Upper lobe of left lung (tissue), 6 donors: ENCODE measurements at regions not wholly inside any gene's neighbourhood (a gene's known extent, or its start where the extent isn't known, plus 50 kb on each side); places are given as distances from the start of the nearest gene placed in this dataset.

Experiments
- ATAC-seq, 2 donors: fragments of 200-7000 bp; cut with Tn5 transposase; one replicate each; pipeline ENCODE4 v1.9.1; 2022; ENCODE audit warnings: mild to moderate bottlenecking in 2 of 2, moderate library complexity in 2 of 2; ENCODE audit not compliant: low FRiP score in 2 of 2
- DNase-seq, 2 donors: peaks; one replicate each; pipeline ENCODE4 v3.0.0-alpha.2; 2019 to 2020
- H3K27ac ChIP-seq, 4 donors: fragments of 200-600 bp; sonication (generic); one replicate each; pipeline ENCODE4 v1.5.1; 2016 to 2019
- H3K27me3 ChIP-seq, 4 donors: fragments of 200-600 bp; sonication (generic); one replicate each; pipeline ENCODE4 v1.5.1; 2017 to 2019
- H3K36me3 ChIP-seq, 4 donors: fragments of 200-600 bp; sonication (generic); one replicate each; pipeline ENCODE4 v1.5.1; 2016 to 2019
- H3K4me1 ChIP-seq, 4 donors: fragments of 200-600 bp; sonication (generic); one replicate each; pipeline ENCODE4 v1.5.1; 2018 to 2019
- H3K4me3 ChIP-seq, 4 donors: fragments of 200-600 bp; sonication (generic); one replicate each; pipeline ENCODE4 v1.5.1; 2017 to 2019; ENCODE audit warnings: mild to moderate bottlenecking in 2 of 4, moderate library complexity in 1 of 4
- H3K9me3 ChIP-seq, 4 donors: fragments of 200-600 bp; sonication (generic); one replicate each; pipeline ENCODE4 v1.5.1; 2018 to 2019
- CTCF ChIP-seq, 6 experiments: fragments of 450-650 bp in 4 of 6; fragments of 200-600 bp in 2 of 6; sonication (generic) in 2 of 6; IDR thresholded peaks; one replicate each; pipeline ENCODE4 v1.5.1; 2016 to 2019; ENCODE audit warnings: antibody characterized with exemption in 6 of 6
- EP300 ChIP-seq, 4 donors: sonication (generic); formaldehyde crosslinking; IDR thresholded peaks; one replicate each; pipeline ENCODE4 v1.5.1; 2017; ENCODE audit warnings: antibody characterized with exemption in 4 of 4, control low read depth in 2 of 4
- POLR2A ChIP-seq, 4 donors: fragments of 450-650 bp; IDR thresholded peaks; one replicate each; pipeline ENCODE4 v1.5.1; 2016 to 2017; ENCODE audit warnings: antibody characterized with exemption in 4 of 4, mild to moderate bottlenecking in 2 of 4
- POLR2AphosphoS5 ChIP-seq, 2 donors: sonication (generic); formaldehyde crosslinking; IDR thresholded peaks; one replicate each; pipeline ENCODE4 v1.5.1; 2017; ENCODE audit warnings: antibody characterized with exemption in 2 of 2
- WGBS, 2 donors: methylation state at CpG; one replicate each; pipeline ENCODE4 v1.1.5; 2017 to 2018; 5-methylcytosine and 5-hydroxymethylcytosine counted together
- donor health status: DM: no; HTN: no; CAD: no; lungs with moderate emphysema.
- donor health status: DM: no; HTN: yes; CAD: no; lungs with severe emphysema.

GRCh38 chr5:138657360-138657759 is 82.2 kb upstream of the HSPA9 start:
- H3K27me3 ChIP-seq = no peaks in the 10 kb centered on the region
- WGBS, 2 donors = 87 to 97% methylated on average over 4 of the region's 4 CpGs
- H3K4me1 ChIP-seq = peaks cover 0 to 5% (median 0%) of the 10 kb centered on the region in 4 donors
- TF ChIP-seq CTCF (IDR thresholded peaks at IDR 0.05) = no peak
- no peak for TF ChIP-seq EP300 (IDR thresholded peaks at IDR 0.05)
- no peak for TF ChIP-seq POLR2A (IDR thresholded peaks at IDR 0.05)
- TF ChIP-seq POLR2AphosphoS5 (IDR thresholded peaks at IDR 0.05) = no peak
- H3K27ac ChIP-seq = no peak overlapping the region
- no peaks in the 10 kb centered on the region for H3K36me3 ChIP-seq
- no peak overlapping the region for H3K4me3 ChIP-seq
- DNase-seq = no peak
- H3K9me3 ChIP-seq = no peaks in the 10 kb centered on the region
- ATAC-seq = no peak

DNA sequence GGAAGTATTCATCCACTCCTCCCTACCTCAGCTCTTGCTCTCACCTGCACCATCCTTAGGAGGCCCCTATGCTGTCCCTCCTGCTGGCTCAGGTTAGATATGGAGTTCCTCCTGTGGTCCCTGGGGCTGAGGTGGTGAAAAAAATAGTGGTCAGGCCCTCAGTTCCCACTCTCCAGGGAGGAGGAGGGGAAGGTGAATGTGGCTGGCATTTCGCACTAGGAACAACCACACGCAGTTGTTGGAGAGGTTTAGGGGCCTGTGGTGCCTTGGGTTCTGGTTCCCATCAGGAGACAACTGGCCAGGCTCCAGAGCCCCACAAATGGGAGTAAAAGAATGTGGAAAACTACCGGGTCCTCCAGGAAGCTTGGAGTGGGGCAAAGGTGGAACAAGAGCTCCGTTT is 81.7 kb upstream of the HSPA9 start:
- DNase-seq (no peak), ATAC-seq (no peak)
- Histone ChIP-seq H3K4me1 (peaks cover 0 to 5% (median 0%) of the 10 kb centered on the region in 4 donors), H3K27me3 (no peaks in the 10 kb centered on the region), H3K4me3 (no peak overlapping the region), H3K9me3 (no peaks in the 10 kb centered on the region), H3K36me3 (no peaks in the 10 kb centered on the region), H3K27ac (no peak overlapping the region)
- WGBS, 2 donors = 81 to 90% methylated on average over 4 of the region's 4 CpGs
- TF ChIP-seq POLR2AphosphoS5 (IDR thresholded peaks at IDR 0.05) (no peak), POLR2A (IDR thresholded peaks at IDR 0.05) (no peak), EP300 (IDR thresholded peaks at IDR 0.05) (no peak), CTCF (IDR thresholded peaks at IDR 0.05) (no peak)

DNA sequence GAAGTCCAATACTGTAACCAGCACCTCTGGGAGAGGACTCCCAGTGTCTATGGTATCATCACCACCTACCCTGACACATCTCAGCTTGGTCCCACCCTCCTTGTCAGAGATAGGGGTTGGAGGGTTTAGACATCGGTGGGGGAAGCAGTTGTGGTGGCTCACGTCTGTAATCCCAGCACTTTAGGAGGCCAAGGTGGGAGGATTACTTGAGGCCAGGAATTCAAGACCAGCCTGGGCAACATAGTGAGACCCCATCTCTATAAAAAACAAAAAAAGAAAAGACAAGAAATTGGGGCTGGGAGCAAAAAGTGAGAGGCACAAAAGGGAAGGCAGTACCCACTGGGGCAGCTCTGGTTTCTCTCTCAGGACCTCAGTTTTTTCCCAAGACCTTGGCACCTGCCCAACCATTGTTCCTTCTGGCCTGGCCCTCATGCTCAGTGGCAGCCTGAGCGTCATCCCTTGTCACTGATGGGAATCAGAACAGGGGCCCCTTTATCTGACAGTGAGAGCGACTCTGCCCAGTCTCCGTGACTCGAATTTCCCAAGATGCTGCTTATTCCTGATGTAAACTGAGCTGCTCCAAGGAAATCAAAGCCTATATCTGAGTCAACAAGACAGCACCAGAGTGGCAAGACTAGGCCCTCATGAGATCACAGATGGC is 80.5 kb upstream of the HSPA9 start:
- H3K36me3 ChIP-seq = no peaks in the 10 kb centered on the region
- peak in 1 of 2 donors; percentile 43 for DNase-seq
- WGBS, 2 donors = 64 to 78% methylated on average over 6 of the region's 6 CpGs
- no peaks in the 10 kb centered on the region for H3K9me3 ChIP-seq
- no peak overlapping the region for H3K4me3 ChIP-seq
- no peak for ATAC-seq
- no peaks in the 10 kb centered on the region for H3K27me3 ChIP-seq
- peaks cover 0 to 5% (median 0%) of the 10 kb centered on the region in 4 donors for H3K4me1 ChIP-seq
- TF ChIP-seq POLR2A (IDR thresholded peaks at IDR 0.05) = no peak
- TF ChIP-seq EP300 (IDR thresholded peaks at IDR 0.05) = peak in 1 of 4 donors; percentile 43
- no peak for TF ChIP-seq CTCF (IDR thresholded peaks at IDR 0.05)
- TF ChIP-seq POLR2AphosphoS5 (IDR thresholded peaks at IDR 0.05) = no peak
- peak overlapping the region in 3 of 4 donors; percentile 11 to 57 (median 35) for H3K27ac ChIP-seq

GRCh38 chr5:138654281-138654867 is 79.2 kb upstream of the HSPA9 start:
- Histone ChIP-seq H3K27me3 (no peaks in the 10 kb centered on the region), H3K36me3 (no peaks in the 10 kb centered on the region), H3K9me3 (no peaks in the 10 kb centered on the region), H3K4me3 (no peak overlapping the region), H3K4me1 (peaks cover 0 to 5% (median 0%) of the 10 kb centered on the region in 4 donors), H3K27ac (no peak overlapping the region)
- DNase-seq = no peak
- no peak for TF ChIP-seq CTCF (IDR thresholded peaks at IDR 0.05)
- no peak for TF ChIP-seq POLR2AphosphoS5 (IDR thresholded peaks at IDR 0.05)
- TF ChIP-seq POLR2A (IDR thresholded peaks at IDR 0.05) = no peak
- TF ChIP-seq EP300 (IDR thresholded peaks at IDR 0.05) = no peak
- WGBS, 2 donors = 60 to 69% methylated on average over 8 of the region's 8 CpGs
- no peak for ATAC-seq

GRCh38 chr5:138653502-138653901 is 78.3 kb upstream of the HSPA9 start:
- Histone ChIP-seq H3K4me1 (peaks cover 0 to 5% (median 0%) of the 10 kb centered on the region in 4 donors), H3K36me3 (no peaks in the 10 kb centered on the region), H3K4me3 (no peak overlapping the region), H3K27ac (no peak overlapping the region), H3K9me3 (no peaks in the 10 kb centered on the region), H3K27me3 (no peaks in the 10 kb centered on the region)
- WGBS, 2 donors = 53 to 57% methylated on average over 4 of the region's 4 CpGs
- ATAC-seq (no peak), DNase-seq (no peak)
- no peak for TF ChIP-seq POLR2A (IDR thresholded peaks at IDR 0.05)
- TF ChIP-seq CTCF (IDR thresholded peaks at IDR 0.05) = no peak
- no peak for TF ChIP-seq EP300 (IDR thresholded peaks at IDR 0.05)
- no peak for TF ChIP-seq POLR2AphosphoS5 (IDR thresholded peaks at IDR 0.05)
